ENCODE measurements at regions not wholly inside any gene's neighbourhood (a gene's known extent, or its start where the extent isn't known, plus 50 kb on each side); places are given as distances from the start of the nearest gene placed in this dataset.

DNA sequence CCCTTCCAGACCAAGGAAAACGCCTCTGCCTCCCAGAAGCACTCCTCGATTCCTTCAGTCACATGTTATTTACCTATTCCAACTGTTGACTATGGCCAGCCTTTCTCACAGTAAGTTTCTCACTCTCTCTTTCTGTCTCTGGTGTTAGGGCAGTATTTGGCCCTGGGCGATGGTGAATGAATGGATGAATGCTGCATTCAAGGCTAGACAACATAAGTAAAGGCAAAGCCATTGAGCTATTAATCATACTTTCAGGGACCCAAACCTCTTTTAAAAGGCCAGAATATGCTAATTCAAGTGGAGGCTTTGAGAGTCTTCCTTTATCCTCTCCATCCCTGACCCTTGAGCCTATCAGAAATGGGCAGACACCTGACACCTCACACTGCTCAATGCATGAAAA lies 78.5 kb downstream of the SEC61B start:
- Histone ChIP-seq H3K36me3 (ENCODE audit: control insufficient read depth in 1 of 2, insufficient read depth in 2 of 2, low read length in 2 of 2) (no peaks in the 10 kb centered on the region), H3K27ac (ENCODE audit: low read depth, low read length) (no peak overlapping the region), H3K27me3 (ENCODE audit: control insufficient read depth in 1 of 2, insufficient read depth in 2 of 2, low read length in 2 of 2) (no peaks in the 10 kb centered on the region), H3K4me1 (ENCODE audit: control insufficient read depth in 1 of 2, insufficient read depth in 2 of 2, low read length in 2 of 2) (no peaks in the 10 kb centered on the region), H3K9me3 (ENCODE audit: control insufficient read depth in 1 of 2, low read length in 2 of 2) (no peaks in the 10 kb centered on the region), H3K9ac (ENCODE audit: low read depth in 1 of 2, low read length in 2 of 2) (no peak overlapping the region), H3K4me3 (ENCODE audit: low read depth in 1 of 2, low read length in 2 of 2) (no peak overlapping the region)

DNA sequence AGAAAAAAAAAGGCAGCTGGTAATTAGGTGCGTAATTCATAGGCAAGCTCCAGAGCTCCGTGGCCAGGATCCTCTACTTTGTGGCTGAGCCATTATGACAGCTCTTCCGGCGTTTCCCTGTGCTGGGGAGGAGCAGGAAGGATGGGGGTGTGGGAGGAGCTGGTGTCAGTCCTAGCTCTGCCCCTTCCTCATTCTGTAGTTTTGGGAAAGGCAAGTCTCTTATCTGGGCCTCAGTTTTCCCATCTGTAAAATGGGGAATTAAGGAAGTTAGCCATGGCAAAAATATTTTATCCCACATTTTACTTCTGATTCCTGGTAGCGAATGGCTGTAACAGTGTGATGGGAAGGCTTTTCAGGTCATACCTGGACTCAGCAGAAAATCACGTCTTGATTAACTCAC lies 81.1 kb downstream of the SEC61B start:
- H3K4me1 ChIP-seq (ENCODE audit: control insufficient read depth in 1 of 2, insufficient read depth in 2 of 2, low read length in 2 of 2) = no peaks in the 10 kb centered on the region
- no peak overlapping the region for H3K27ac ChIP-seq (ENCODE audit: low read depth, low read length)
- H3K36me3 ChIP-seq (ENCODE audit: control insufficient read depth in 1 of 2, insufficient read depth in 2 of 2, low read length in 2 of 2) = no peaks in the 10 kb centered on the region
- H3K4me3 ChIP-seq (ENCODE audit: low read depth in 1 of 2, low read length in 2 of 2) = no peak overlapping the region
- H3K9ac ChIP-seq (ENCODE audit: low read depth in 1 of 2, low read length in 2 of 2) = no peak overlapping the region
- H3K27me3 ChIP-seq (ENCODE audit: control insufficient read depth in 1 of 2, insufficient read depth in 2 of 2, low read length in 2 of 2) = no peaks in the 10 kb centered on the region
- no peaks in the 10 kb centered on the region for H3K9me3 ChIP-seq (ENCODE audit: control insufficient read depth in 1 of 2, low read length in 2 of 2)

DNA sequence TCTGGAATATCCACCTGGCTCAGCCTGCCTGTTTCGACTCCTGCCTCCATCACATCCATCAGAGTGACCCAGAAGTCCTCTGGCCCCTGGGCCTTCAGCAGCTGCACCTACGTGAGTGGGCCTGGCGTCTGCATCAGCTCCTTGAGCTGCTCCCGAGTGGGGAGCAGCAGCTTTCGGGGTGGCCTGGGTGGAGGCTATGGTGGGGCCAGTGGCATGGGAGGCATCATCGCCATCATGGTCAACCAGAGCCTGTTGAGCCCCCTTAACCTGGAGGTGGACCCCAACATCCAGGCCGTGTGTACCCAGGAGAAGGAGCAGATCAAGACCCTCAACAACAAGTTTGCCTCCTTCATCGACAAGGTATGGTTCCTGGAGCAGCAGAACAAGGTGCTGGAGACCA lies 83.0 kb downstream of the SEC61B start:
- H3K36me3 ChIP-seq (ENCODE audit: control insufficient read depth in 1 of 2, insufficient read depth in 2 of 2, low read length in 2 of 2) = no peaks in the 10 kb centered on the region
- no peak overlapping the region for H3K27ac ChIP-seq (ENCODE audit: low read depth, low read length)
- H3K9ac ChIP-seq (ENCODE audit: low read depth in 1 of 2, low read length in 2 of 2) = no peak overlapping the region

DNA sequence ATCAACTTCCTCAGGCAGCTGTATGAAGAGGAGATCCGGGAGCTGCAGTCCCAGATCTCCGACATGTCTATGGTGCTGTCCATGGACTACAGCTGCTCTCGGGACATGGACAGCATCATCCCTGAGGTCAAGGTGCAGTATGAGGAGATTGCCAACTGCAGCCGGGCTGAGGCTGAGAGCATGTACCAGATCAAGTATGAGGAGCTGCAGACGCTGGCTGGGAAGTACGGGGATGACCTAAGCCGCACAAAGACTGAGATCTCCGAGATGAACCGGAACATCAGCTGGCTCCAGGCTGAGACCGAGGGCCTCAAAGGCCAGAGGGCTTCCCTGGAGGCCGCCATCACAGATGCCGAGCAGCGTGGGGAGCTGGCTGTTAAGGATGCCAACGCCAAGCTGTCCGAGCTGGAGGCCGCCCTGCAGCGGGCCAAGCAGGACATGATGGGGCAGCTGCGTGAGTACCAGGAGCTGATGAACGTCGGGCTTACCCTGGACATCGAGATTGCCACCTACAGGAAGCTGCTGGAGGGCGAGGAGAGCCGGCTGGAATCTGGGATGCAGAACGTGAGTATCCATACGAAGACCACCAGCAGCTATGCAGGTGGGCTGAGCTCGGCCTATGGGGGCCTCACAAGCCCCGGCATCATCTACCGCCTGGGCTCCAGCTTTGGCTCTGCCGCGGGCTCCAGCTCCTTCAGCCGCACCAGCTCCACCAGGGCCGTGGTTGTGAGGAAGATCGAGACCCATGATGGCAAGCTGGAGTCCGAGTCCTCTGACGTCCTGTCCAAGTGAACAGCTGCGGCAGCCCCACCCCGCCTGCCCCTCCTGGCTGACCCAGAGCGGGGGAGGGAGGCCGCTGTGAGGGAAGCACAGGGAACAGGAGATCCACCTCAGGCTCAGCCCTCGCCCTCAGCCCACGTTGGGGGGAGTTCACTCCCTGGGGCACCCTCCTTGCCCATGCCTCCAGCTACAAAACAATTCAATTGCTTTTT lies 84.0 kb downstream of the SEC61B start:
- H3K9ac ChIP-seq (ENCODE audit: low read depth in 1 of 2, low read length in 2 of 2) = no peak overlapping the region
- no peak overlapping the region for H3K4me3 ChIP-seq (ENCODE audit: low read depth in 1 of 2, low read length in 2 of 2)
- no peaks in the 10 kb centered on the region for H3K36me3 ChIP-seq (ENCODE audit: control insufficient read depth in 1 of 2, insufficient read depth in 2 of 2, low read length in 2 of 2)
- no peak overlapping the region for H3K27ac ChIP-seq (ENCODE audit: low read depth, low read length)
- H3K4me1 ChIP-seq (ENCODE audit: control insufficient read depth in 1 of 2, insufficient read depth in 2 of 2, low read length in 2 of 2) = no peaks in the 10 kb centered on the region
- no peaks in the 10 kb centered on the region for H3K27me3 ChIP-seq (ENCODE audit: control insufficient read depth in 1 of 2, insufficient read depth in 2 of 2, low read length in 2 of 2)
- H3K9me3 ChIP-seq (ENCODE audit: control insufficient read depth in 1 of 2, low read length in 2 of 2) = no peaks in the 10 kb centered on the region

More for the DNA sequence above, 83.0 kb downstream of the SEC61B start:
- Histone ChIP-seq H3K27me3 (ENCODE audit: control insufficient read depth in 1 of 2, insufficient read depth in 2 of 2, low read length in 2 of 2) (no peaks in the 10 kb centered on the region), H3K4me3 (ENCODE audit: low read depth in 1 of 2, low read length in 2 of 2) (no peak overlapping the region), H3K9me3 (ENCODE audit: control insufficient read depth in 1 of 2, low read length in 2 of 2) (no peaks in the 10 kb centered on the region), H3K4me1 (ENCODE audit: control insufficient read depth in 1 of 2, insufficient read depth in 2 of 2, low read length in 2 of 2) (no peaks in the 10 kb centered on the region)

DNA sequence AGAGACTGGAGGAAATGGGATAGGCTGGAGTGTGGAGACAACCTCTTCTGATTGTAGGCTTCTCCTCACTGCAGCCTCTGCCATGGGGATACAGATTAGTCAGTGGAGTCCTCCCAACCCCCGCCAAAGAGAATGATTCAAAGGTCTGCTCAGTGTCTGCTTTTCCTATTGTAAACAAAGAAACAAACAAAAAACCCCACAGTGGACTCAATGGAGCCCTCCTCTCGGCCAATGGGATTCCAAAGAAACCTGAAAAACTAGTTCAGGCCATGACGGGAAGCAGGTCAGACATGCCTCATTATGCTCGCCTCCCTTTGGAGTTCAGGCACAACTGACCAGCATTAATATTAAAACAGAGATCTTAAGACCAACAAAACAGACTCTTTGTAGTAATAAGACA lies 85.8 kb downstream of the SEC61B start:
- no peak overlapping the region for H3K9ac ChIP-seq (ENCODE audit: low read depth in 1 of 2, low read length in 2 of 2)
- H3K4me3 ChIP-seq (ENCODE audit: low read depth in 1 of 2, low read length in 2 of 2) = no peak overlapping the region
- no peak overlapping the region for H3K27ac ChIP-seq (ENCODE audit: low read depth, low read length)
- H3K9me3 ChIP-seq (ENCODE audit: control insufficient read depth in 1 of 2, low read length in 2 of 2) = no peaks in the 10 kb centered on the region
- H3K4me1 ChIP-seq (ENCODE audit: control insufficient read depth in 1 of 2, insufficient read depth in 2 of 2, low read length in 2 of 2) = no peaks in the 10 kb centered on the region
- no peaks in the 10 kb centered on the region for H3K27me3 ChIP-seq (ENCODE audit: control insufficient read depth in 1 of 2, insufficient read depth in 2 of 2, low read length in 2 of 2)
- H3K36me3 ChIP-seq (ENCODE audit: control insufficient read depth in 1 of 2, insufficient read depth in 2 of 2, low read length in 2 of 2) = no peaks in the 10 kb centered on the region

DNA sequence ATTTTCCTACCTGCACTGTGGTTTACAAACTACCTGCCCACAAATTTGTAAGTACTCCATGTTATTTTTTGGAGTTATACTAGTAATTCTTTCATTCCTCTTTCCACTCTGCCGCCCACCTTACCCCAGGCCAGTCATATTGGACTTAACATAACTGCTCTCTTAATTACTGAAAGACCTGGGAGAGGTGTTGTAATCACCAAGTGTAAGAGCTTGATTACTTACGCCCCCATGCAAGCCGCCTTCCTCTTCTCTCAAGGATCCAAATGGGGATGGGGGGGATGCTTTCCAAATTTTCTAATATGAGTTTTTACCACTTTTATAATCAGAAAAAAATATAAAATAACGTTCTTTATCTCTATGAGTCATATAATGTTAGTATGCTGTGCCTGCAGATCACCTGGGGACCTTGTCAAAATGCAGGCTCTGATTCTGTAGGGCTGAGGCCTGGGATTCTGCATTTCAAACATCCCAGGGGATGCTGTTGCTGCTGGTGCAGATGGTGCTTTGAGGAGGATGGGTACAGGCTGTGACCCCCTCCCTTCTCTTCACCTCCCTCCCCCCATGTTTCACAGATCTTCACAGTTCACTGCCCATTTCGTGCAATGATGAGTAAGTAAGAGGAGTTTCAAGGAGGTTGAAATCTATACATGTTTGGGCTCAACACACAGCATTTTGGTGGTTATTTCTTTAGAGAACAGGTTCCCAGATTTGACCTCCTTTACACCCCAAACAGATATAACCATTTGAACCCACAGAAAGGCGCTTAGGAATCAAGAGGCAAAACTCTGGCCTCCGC lies 87.3 kb downstream of the SEC61B start:
- no peak overlapping the region for H3K27ac ChIP-seq (ENCODE audit: low read depth, low read length)
- H3K4me1 ChIP-seq (ENCODE audit: control insufficient read depth in 1 of 2, insufficient read depth in 2 of 2, low read length in 2 of 2) = no peaks in the 10 kb centered on the region
- no peak overlapping the region for H3K9ac ChIP-seq (ENCODE audit: low read depth in 1 of 2, low read length in 2 of 2)
- H3K4me3 ChIP-seq (ENCODE audit: low read depth in 1 of 2, low read length in 2 of 2) = no peak overlapping the region
- no peaks in the 10 kb centered on the region for H3K36me3 ChIP-seq (ENCODE audit: control insufficient read depth in 1 of 2, insufficient read depth in 2 of 2, low read length in 2 of 2)
- H3K27me3 ChIP-seq (ENCODE audit: control insufficient read depth in 1 of 2, insufficient read depth in 2 of 2, low read length in 2 of 2) = no peaks in the 10 kb centered on the region
- H3K9me3 ChIP-seq (ENCODE audit: control insufficient read depth in 1 of 2, low read length in 2 of 2) = no peaks in the 10 kb centered on the region

DNA sequence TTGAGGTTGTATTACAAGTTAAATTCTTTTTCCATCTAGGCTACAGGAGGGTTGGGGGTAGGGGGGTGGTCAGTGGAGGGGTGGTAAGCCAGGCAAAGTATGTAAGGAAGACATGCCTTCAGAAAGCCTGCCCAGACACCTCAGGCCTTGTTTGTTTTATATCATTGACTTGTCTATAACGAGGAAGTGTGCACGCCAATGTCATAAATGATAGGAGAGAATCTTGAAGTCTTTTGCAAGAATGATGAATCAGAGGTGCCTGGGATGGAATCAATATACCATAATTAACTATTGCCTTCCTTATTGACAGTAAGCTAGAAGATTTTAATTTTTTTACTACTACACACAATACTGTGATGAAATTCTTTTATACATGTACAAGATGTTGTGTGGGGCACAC lies 90.7 kb downstream of the SEC61B start:
- Histone ChIP-seq H3K36me3 (ENCODE audit: control insufficient read depth in 1 of 2, insufficient read depth in 2 of 2, low read length in 2 of 2) (no peaks in the 10 kb centered on the region), H3K4me1 (ENCODE audit: control insufficient read depth in 1 of 2, insufficient read depth in 2 of 2, low read length in 2 of 2) (no peaks in the 10 kb centered on the region), H3K4me3 (ENCODE audit: low read depth in 1 of 2, low read length in 2 of 2) (no peak overlapping the region), H3K27ac (ENCODE audit: low read depth, low read length) (no peak overlapping the region), H3K9ac (ENCODE audit: low read depth in 1 of 2, low read length in 2 of 2) (no peak overlapping the region), H3K27me3 (ENCODE audit: control insufficient read depth in 1 of 2, insufficient read depth in 2 of 2, low read length in 2 of 2) (no peaks in the 10 kb centered on the region), H3K9me3 (ENCODE audit: control insufficient read depth in 1 of 2, low read length in 2 of 2) (no peaks in the 10 kb centered on the region)

DNA sequence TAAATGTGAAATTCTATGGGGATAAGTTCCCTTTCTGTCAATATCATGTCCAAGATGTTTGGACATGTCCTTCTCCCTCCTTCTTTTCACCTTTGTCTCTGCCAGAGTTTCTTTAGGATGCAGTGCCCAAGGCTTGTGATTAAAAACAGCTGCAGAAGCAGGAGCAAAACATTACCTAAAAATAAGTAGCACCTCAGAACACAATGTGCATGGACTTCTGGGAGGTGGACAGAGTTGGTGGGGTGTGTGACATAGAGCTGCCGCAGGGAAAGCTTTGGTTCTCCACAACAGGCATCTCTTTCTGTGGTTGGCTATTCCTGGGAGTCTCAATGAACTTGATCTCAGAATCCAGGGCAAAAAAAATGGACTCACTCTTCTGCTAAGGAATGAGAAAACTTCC lies 97.0 kb downstream of the SEC61B start:
- no peak overlapping the region for H3K9ac ChIP-seq (ENCODE audit: low read depth in 1 of 2, low read length in 2 of 2)
- no peaks in the 10 kb centered on the region for H3K4me1 ChIP-seq (ENCODE audit: control insufficient read depth in 1 of 2, insufficient read depth in 2 of 2, low read length in 2 of 2)
- no peaks in the 10 kb centered on the region for H3K9me3 ChIP-seq (ENCODE audit: control insufficient read depth in 1 of 2, low read length in 2 of 2)
- no peak overlapping the region for H3K27ac ChIP-seq (ENCODE audit: low read depth, low read length)
- no peaks in the 10 kb centered on the region for H3K36me3 ChIP-seq (ENCODE audit: control insufficient read depth in 1 of 2, insufficient read depth in 2 of 2, low read length in 2 of 2)
- H3K27me3 ChIP-seq (ENCODE audit: control insufficient read depth in 1 of 2, insufficient read depth in 2 of 2, low read length in 2 of 2) = no peaks in the 10 kb centered on the region
- H3K4me3 ChIP-seq (ENCODE audit: low read depth in 1 of 2, low read length in 2 of 2) = no peak overlapping the region

DNA sequence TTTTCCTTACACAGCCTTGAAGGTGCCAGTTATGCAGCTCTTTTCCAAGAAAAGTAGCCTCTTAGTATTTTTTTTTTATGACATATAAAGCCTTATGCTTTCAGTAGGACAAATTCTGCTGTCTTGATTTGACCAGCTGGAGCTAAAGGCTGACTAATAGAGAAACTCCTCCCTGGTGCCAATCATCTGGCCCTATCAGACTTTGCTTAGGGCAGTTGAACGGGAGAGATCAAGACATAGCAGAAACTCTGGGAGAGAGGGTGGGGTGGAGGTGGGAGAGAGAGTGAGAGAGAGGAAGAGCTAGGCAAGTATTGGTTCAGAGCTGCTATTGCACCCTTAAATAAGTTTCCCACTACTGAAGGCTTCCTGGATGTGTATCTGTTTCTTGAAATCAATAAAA lies 100.2 kb downstream of the SEC61B start:
- Histone ChIP-seq H3K4me3 (ENCODE audit: low read depth in 1 of 2, low read length in 2 of 2) (no peak overlapping the region), H3K36me3 (ENCODE audit: control insufficient read depth in 1 of 2, insufficient read depth in 2 of 2, low read length in 2 of 2) (no peaks in the 10 kb centered on the region), H3K27ac (ENCODE audit: low read depth, low read length) (no peak overlapping the region), H3K9me3 (ENCODE audit: control insufficient read depth in 1 of 2, low read length in 2 of 2) (no peaks in the 10 kb centered on the region), H3K27me3 (ENCODE audit: control insufficient read depth in 1 of 2, insufficient read depth in 2 of 2, low read length in 2 of 2) (no peaks in the 10 kb centered on the region), H3K9ac (ENCODE audit: low read depth in 1 of 2, low read length in 2 of 2) (no peak overlapping the region), H3K4me1 (ENCODE audit: control insufficient read depth in 1 of 2, insufficient read depth in 2 of 2, low read length in 2 of 2) (no peaks in the 10 kb centered on the region)

Data from duodenal mucosa (tissue), 2 donors.